B cell (primary cell): ENCODE measurements at regions not wholly inside any gene's neighbourhood (a gene's known extent, or its start where the extent isn't known, plus 50 kb on each side); places are given as distances from the start of the nearest gene placed in this dataset.
A peak's percentile ranks its signal among the peaks of the same experiment; 100 is the strongest.

ENCODE experiments used
- ATAC-seq: fragments of 200-7000 bp; cut with Tn5 transposase; one replicate; pipeline ENCODE4 v1.10.0; 2021; ENCODE audit warnings: low read depth, mild to moderate bottlenecking, moderate number of reproducible peaks, moderate library complexity
- CTCF ChIA-PET: fragments of 350-600 bp; sonication (Branson Sonifier 250); formaldehyde crosslinking; loops from one replicate; lab custom pipeline; 2021; ENCODE audit warnings: antibody characterized with exemption, inconsistent platforms; lab: Charles Lee
- POLR2A ChIA-PET: fragments of 350-600 bp; sonication (Branson Sonifier 250); formaldehyde crosslinking; loops from one replicate; lab custom pipeline; 2021; ENCODE audit warnings: antibody characterized with exemption; lab: Charles Lee
- DNase-seq: peaks from one replicate; pipeline ENCODE4 v3.0.0; 2013
- H2AFZ ChIP-seq: 2 replicates; pipeline ENCODE4 v1.6.1; 2012; ENCODE audit warnings: mild to moderate bottlenecking, low read depth, low read length; ENCODE audit not compliant: insufficient read depth, poor library complexity, severe bottlenecking
- H3K27ac ChIP-seq, 2 donors: 1 replicate in 1 of 2; 2 replicates in 1 of 2; pipeline ENCODE4 v1.5.1; 2012 to 2013; ENCODE audit warnings: low read length in 2 of 2, mild to moderate bottlenecking in 2 of 2, moderate library complexity in 1 of 2
- H3K27me3 ChIP-seq, 4 experiments: fragments of 200-600 bp in 1 of 4; sonication (generic) in 1 of 4; replicated peaks in 1 of 4; 1 replicate in 2 of 4; 2 replicates in 2 of 4; pipeline versions ENCODE4 v1.6.1 to v1.7.0; 2013 to 2016; ENCODE audit warnings: low read length in 3 of 4, mild to moderate bottlenecking in 2 of 4, mixed read lengths in 1 of 4, moderate library complexity in 1 of 4; ENCODE audit not compliant: insufficient read depth in 4 of 4, control insufficient read depth in 3 of 4; ENCODE audit errors: control extremely low read depth in 1 of 4
- H3K36me3 ChIP-seq, 2 experiments: replicated peaks in 1 of 2; 1 replicate in 1 of 2; 2 replicates in 1 of 2; pipeline versions ENCODE4 v1.6.1 to v1.7.1; 2013; ENCODE audit warnings: low read length in 1 of 2; ENCODE audit not compliant: insufficient read depth in 2 of 2, control insufficient read depth in 1 of 2; ENCODE audit errors: control extremely low read depth in 1 of 2, extremely low read depth in 1 of 2
- H3K4me1 ChIP-seq, 2 donors: fragments of 200-600 bp in 1 of 2; sonication (generic) in 1 of 2; 1 replicate in 1 of 2; 2 replicates in 1 of 2; pipeline versions ENCODE4 v1.5.1 to v1.6.1; 2013 to 2017; ENCODE audit warnings: low read length in 2 of 2; ENCODE audit not compliant: control insufficient read depth in 2 of 2, insufficient read depth in 2 of 2
- H3K4me2 ChIP-seq: replicated peaks from 2 replicates; pipeline ENCODE3; 2012; ENCODE audit warnings: mild to moderate bottlenecking, low read depth, low read length; ENCODE audit not compliant: poor library complexity, severe bottlenecking
- H3K4me3 ChIP-seq, 5 experiments: fragments of 200-600 bp in 1 of 5; sonication (generic) in 1 of 5; 1 replicate in 3 of 5; 2 replicates in 2 of 5; pipeline versions ENCODE4 v1.5.1 to v1.7.0; 2011 to 2016; ENCODE audit warnings: low read length in 4 of 5, mild to moderate bottlenecking in 4 of 5, low read depth in 2 of 5, control low read depth in 1 of 5, moderate library complexity in 1 of 5; ENCODE audit not compliant: insufficient read depth in 1 of 5; ENCODE audit errors: control extremely low read depth in 1 of 5, extremely low read depth in 1 of 5
- H3K79me2 ChIP-seq: fragments of 200-600 bp; sonication (generic); one replicate; pipeline ENCODE4 v1.6.0; 2016; ENCODE audit warnings: low read length; ENCODE audit not compliant: control insufficient read depth, insufficient read depth
- H3K9ac ChIP-seq: fragments of 200-600 bp; sonication (generic); 2 replicates; pipeline ENCODE4 v1.6.1; 2017; ENCODE audit warnings: mild to moderate bottlenecking, low read length, moderate library complexity
- H3K9me3 ChIP-seq, 3 donors: one replicate each; pipeline versions ENCODE4 v1.6.1 to v1.7.1; 2013; ENCODE audit warnings: low read length in 2 of 3; ENCODE audit not compliant: control insufficient read depth in 2 of 3, insufficient read depth in 1 of 3; ENCODE audit errors: control extremely low read depth in 1 of 3
- H4K20me1 ChIP-seq: 2 replicates; pipeline ENCODE4 v1.6.0; 2012; ENCODE audit warnings: mild to moderate bottlenecking, low read length; ENCODE audit not compliant: insufficient read depth, control insufficient read depth, poor library complexity, severe bottlenecking
- H3K27ac Mint-ChIP-seq: one replicate; pipeline ENCODE4 v1.8.0; 2021; ENCODE audit warnings: mixed read lengths
- H3K27me3 Mint-ChIP-seq: one replicate; pipeline ENCODE4 v1.8.0; 2021; ENCODE audit warnings: mixed read lengths
- H3K4me1 Mint-ChIP-seq: one replicate; pipeline ENCODE4 v1.8.0; 2021; ENCODE audit warnings: mixed read lengths
- H3K4me3 Mint-ChIP-seq: one replicate; pipeline ENCODE4 v1.8.0; 2021; ENCODE audit warnings: mixed read lengths
- H3K9me3 Mint-ChIP-seq: one replicate; pipeline ENCODE4 v1.8.0; 2022; ENCODE audit warnings: mixed read lengths; ENCODE audit not compliant: insufficient read depth
- EZH2 ChIP-seq: IDR thresholded peaks from 2 replicates; pipeline ENCODE4 v1.6.1; 2012; ENCODE audit warnings: borderline replicate concordance, low read depth, mild to moderate bottlenecking, moderate library complexity, low read length; ENCODE audit not compliant: insufficient read depth, poor library complexity, severe bottlenecking
- WGBS: methylation state at CpG from one replicate; pipeline ENCODE4 v1.1.5; 2013; ENCODE audit warnings: missing lambda C conversion rate; ENCODE audit not compliant: insufficient coverage; 5-methylcytosine and 5-hydroxymethylcytosine counted together
- intact Hi-C: fragments of 100-400 bp; cut with micrococcal nuclease; formaldehyde crosslinking; loops from one replicate; pipeline ENCODE4 v1.10.0; 2022
- TF ChIP-seq, protein P1 (sequence below): fragments of 200-600 bp; IDR thresholded peaks from one replicate; pipeline ENCODE4 v1.8.0; 2022; ENCODE audit warnings: antibody characterized with exemption, mild to moderate bottlenecking

DNA sequence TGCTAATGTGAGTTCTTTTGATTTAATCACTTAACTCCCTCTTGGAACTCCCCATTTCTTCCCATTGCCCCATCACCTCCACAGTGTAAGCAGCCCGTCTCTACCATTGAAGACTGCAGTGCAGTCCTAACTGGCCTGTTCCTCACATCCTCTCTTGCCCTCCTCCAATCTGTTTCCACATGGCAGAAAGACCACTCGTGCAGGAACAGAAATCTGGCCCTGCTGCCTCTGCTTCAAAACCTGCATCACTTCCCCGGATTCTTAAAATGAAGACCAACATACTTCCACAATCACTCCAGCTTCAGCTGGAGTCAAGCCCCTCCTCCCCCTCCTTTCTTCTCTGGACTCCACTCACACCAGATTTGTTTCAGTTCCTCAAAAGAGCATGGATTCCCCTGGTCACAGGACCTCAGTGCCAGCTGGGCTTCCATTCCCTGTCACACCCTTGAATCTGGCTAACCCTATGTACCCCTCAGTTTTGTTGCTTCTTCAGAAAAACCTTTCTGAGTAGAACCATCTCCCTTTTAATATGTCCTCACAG, 802.3 kb downstream of the MAFB start:
- WGBS, result 54% methylated on average over 3 of the region's 3 CpGs

DNA sequence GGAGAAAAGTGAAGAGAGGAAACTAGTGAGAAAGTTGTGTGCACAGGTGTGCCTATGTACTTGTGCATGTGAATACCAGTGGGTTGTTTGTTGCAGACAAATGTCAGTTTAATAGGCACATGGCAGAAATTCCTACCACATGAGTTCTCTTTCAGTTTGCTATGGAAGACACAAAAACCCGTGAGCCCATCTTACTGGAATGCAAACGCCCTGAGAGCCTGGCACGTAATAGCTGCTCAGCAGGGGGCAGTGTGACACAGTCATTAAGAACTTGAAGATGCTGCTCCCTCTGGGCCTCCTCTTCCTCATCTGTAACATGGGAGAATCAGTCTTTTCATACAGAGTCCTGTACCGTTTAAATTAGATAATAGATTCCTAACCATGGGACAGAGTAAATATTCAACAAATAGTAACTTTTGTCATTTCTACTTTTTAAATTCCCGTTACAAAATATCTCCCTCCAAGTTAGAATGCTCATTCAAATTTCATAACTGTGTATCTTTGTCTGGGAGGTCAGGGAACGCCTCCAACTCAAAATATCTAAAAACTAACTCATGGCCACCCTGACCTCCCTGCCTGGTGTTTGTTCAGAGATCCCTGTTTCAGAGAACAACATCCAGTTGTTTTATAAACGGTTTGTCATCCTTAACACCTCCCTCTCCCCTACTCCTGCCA, 802.9 kb downstream of the MAFB start:
- peaks cover 3% of the 10 kb centered on the region for H3K9me3 Mint-ChIP-seq
- H3K27me3 Mint-ChIP-seq, result peaks cover 4% of the 10 kb centered on the region
- H3K4me3 Mint-ChIP-seq, result no peak overlapping the region
- H3K9me3 ChIP-seq, result peaks cover 0 to under 1% (median 0%) of the 10 kb centered on the region in 3 donors
- no peaks in the 10 kb centered on the region for H3K79me2 ChIP-seq
- POLR2A ChIA-PET, result no interaction called here
- H3K4me1 ChIP-seq, result no peaks in the 10 kb centered on the region
- H2AFZ ChIP-seq, result no peak overlapping the region
- CTCF ChIA-PET, result interaction anchor here (1.0 kb wide), 1 partner anchor 18 kb away, joined by 3 read pairs; no protein-coding TSS in a partner anchor
- H3K4me2 ChIP-seq, result no peak overlapping the region
- TF ChIP-seq, protein P1, sequence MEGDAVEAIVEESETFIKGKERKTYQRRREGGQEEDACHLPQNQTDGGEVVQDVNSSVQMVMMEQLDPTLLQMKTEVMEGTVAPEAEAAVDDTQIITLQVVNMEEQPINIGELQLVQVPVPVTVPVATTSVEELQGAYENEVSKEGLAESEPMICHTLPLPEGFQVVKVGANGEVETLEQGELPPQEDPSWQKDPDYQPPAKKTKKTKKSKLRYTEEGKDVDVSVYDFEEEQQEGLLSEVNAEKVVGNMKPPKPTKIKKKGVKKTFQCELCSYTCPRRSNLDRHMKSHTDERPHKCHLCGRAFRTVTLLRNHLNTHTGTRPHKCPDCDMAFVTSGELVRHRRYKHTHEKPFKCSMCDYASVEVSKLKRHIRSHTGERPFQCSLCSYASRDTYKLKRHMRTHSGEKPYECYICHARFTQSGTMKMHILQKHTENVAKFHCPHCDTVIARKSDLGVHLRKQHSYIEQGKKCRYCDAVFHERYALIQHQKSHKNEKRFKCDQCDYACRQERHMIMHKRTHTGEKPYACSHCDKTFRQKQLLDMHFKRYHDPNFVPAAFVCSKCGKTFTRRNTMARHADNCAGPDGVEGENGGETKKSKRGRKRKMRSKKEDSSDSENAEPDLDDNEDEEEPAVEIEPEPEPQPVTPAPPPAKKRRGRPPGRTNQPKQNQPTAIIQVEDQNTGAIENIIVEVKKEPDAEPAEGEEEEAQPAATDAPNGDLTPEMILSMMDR, result peak; percentile 12
- no peak for TF ChIP-seq EZH2
- no peaks in the 10 kb centered on the region for H3K4me1 Mint-ChIP-seq
- no peak overlapping the region for H3K27ac ChIP-seq
- H3K4me3 ChIP-seq, result no peak overlapping the region
- whole genome bisulfite sequencing, result 78% methylated on average over 1 of the region's 7 CpGs
- H3K9ac ChIP-seq, result no peak overlapping the region
- peak; percentile 18 for DNase-seq
- H3K27me3 ChIP-seq, result no peaks in the 10 kb centered on the region
- intact Hi-C loops, result no loop called here
- no peak overlapping the region for H3K27ac Mint-ChIP-seq
- no peaks in the 10 kb centered on the region for H3K36me3 ChIP-seq
- no peaks in the 10 kb centered on the region for H4K20me1 ChIP-seq
- ATAC-seq, result no peak

More for the DNA sequence above, 802.3 kb downstream of the MAFB start:
- Histone ChIP-seq H3K27me3 (no peaks in the 10 kb centered on the region), H3K27ac (no peak overlapping the region), H3K4me2 (no peak overlapping the region), H3K9me3 (no peaks in the 10 kb centered on the region), H3K4me1 (no peaks in the 10 kb centered on the region), H3K9ac (no peak overlapping the region), H3K79me2 (no peaks in the 10 kb centered on the region), H4K20me1 (no peaks in the 10 kb centered on the region), H3K36me3 (no peaks in the 10 kb centered on the region), H2AFZ (no peak overlapping the region), H3K4me3 (no peak overlapping the region)
- Mint-ChIP-seq H3K9me3 (peaks cover 3% of the 10 kb centered on the region), H3K4me3 (no peak overlapping the region), H3K4me1 (no peaks in the 10 kb centered on the region), H3K27ac (no peak overlapping the region), H3K27me3 (peaks cover 4% of the 10 kb centered on the region)
- DNase-seq, result no peak
- intact Hi-C loops, result no loop called here
- POLR2A ChIA-PET, result no interaction called here
- TF ChIP-seq, protein P1, result no peak
- no peak for TF ChIP-seq EZH2
- CTCF ChIA-PET, result interaction anchor here (0.9 kb wide), 1 partner anchor 9 kb away, joined by 5 read pairs; no protein-coding TSS in a partner anchor
- no peak for ATAC-seq
